Kidney epithelial cell (primary cell): ENCODE measurements at regions not wholly inside any gene's neighbourhood (a gene's known extent, or its start where the extent isn't known, plus 50 kb on each side); places are given as distances from the start of the nearest gene placed in this dataset.

ENCODE experiments used
- DNase-seq: peaks from one replicate; pipeline ENCODE4 v3.0.0-alpha.2; 2010; ENCODE audit warnings: low read depth
- H3K27me3 ChIP-seq: 2 replicates; pipeline ENCODE4 v1.6.0; 2011; ENCODE audit warnings: low read length; ENCODE audit not compliant: control insufficient read depth, insufficient read depth
- H3K36me3 ChIP-seq: 2 replicates; pipeline ENCODE4 v1.5.1; 2011; ENCODE audit warnings: low read length; ENCODE audit not compliant: control insufficient read depth, insufficient read depth
- H3K4me3 ChIP-seq: 2 replicates; pipeline ENCODE4 v1.5.1; 2011; ENCODE audit warnings: low read depth, mild to moderate bottlenecking, control low read depth, low read length
- TF ChIP-seq, protein P1 (sequence below): IDR thresholded peaks from 2 replicates; pipeline ENCODE4 v1.5.1; 2011; ENCODE audit warnings: mild to moderate bottlenecking, moderate library complexity, low read length, control low read depth, inconsistent platforms; ENCODE audit not compliant: insufficient read depth, poor library complexity, severe bottlenecking

DNA sequence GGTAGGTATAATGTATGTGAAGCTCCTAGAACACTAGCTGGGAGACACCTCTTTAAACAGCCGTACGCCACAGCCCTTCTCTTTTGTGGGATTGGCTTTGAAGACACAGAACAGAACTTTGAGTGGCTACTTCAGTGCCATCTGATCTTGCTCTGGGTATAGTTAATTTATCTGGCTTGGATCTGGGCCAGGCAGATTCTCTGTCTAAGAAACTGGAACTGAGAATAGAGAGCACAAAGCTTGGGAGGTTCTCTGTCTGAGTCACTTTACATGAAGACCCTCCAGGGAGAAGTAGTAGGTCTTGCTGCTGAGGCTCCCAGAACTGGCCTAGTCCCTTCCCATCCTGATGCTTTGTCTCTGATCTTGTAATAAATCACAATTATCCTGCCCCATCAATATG, 721.0 kb upstream of the KIF2B start:
- Histone ChIP-seq H3K27me3 (no peaks in the 10 kb centered on the region), H3K36me3 (no peaks in the 10 kb centered on the region), H3K4me3 (no peak overlapping the region)
- no peak for DNase-seq
- TF ChIP-seq, protein P1, sequence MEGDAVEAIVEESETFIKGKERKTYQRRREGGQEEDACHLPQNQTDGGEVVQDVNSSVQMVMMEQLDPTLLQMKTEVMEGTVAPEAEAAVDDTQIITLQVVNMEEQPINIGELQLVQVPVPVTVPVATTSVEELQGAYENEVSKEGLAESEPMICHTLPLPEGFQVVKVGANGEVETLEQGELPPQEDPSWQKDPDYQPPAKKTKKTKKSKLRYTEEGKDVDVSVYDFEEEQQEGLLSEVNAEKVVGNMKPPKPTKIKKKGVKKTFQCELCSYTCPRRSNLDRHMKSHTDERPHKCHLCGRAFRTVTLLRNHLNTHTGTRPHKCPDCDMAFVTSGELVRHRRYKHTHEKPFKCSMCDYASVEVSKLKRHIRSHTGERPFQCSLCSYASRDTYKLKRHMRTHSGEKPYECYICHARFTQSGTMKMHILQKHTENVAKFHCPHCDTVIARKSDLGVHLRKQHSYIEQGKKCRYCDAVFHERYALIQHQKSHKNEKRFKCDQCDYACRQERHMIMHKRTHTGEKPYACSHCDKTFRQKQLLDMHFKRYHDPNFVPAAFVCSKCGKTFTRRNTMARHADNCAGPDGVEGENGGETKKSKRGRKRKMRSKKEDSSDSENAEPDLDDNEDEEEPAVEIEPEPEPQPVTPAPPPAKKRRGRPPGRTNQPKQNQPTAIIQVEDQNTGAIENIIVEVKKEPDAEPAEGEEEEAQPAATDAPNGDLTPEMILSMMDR: no peak

DNA sequence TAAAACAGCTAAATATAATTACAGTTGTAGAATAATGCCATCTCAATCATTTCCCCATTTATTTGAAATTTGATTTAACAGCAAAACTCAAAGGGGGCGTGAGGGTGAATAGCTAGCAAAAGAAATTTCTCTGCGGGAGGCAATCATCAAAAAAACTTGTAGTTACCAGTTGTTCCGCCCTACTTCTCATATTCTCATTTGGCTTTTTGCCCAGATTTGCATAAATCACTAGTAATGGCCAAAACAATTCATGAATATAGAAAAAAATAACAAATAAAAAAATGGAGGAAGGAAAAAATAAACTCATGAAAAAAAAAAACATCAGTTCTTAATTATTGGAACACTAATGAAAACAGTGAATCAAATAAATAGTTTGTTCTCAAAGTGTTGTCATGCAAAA, 722.6 kb upstream of the KIF2B start:
- H3K4me3 ChIP-seq: no peak overlapping the region
- H3K36me3 ChIP-seq: no peaks in the 10 kb centered on the region
- no peaks in the 10 kb centered on the region for H3K27me3 ChIP-seq
- TF ChIP-seq, protein P1: no peak
- no peak for DNase-seq

DNA sequence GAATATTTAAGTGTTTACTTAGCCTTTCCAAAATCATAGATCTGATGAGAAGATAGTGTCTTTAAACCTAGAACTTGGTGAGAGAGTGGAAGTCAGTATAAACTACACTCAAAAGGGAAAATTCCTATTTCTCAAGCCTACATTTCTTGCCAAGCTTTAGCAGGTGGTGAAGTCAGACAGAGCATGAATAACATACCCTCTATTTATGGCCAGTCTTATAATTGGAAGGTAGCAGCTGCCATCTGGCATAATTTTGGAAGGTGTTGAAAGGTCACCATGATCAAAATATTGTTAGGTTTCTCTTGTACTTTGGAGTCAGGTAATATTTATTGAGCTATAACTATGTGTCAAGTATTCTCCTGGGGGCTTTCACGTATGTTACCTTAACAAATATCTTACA, 729.3 kb upstream of the KIF2B start:
- Histone ChIP-seq H3K4me3 (no peak overlapping the region), H3K27me3 (no peaks in the 10 kb centered on the region), H3K36me3 (no peaks in the 10 kb centered on the region)
- TF ChIP-seq, protein P1: no peak
- DNase-seq: no peak

DNA sequence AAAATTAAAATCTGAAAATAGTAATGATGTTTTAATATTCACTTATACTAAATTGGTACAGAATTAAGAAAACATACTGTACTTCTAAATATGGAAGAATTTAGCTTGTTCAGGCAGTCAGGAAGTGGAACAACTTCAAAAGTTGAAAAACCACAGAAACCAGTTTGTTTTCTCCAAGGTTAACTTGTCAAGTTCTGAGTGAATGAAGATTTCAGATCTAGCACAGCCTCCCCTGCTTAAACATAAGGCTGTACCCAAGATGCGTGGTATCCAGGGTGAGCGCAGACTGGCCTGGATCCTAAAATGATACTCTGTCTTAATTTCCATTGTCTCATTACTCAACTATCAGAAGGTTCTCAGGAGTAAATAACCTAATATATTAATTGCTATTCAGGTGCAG, 730.7 kb upstream of the KIF2B start:
- H3K27me3 ChIP-seq: no peaks in the 10 kb centered on the region
- DNase-seq: no peak
- no peaks in the 10 kb centered on the region for H3K36me3 ChIP-seq
- TF ChIP-seq, protein P1: no peak
- H3K4me3 ChIP-seq: no peak overlapping the region

DNA sequence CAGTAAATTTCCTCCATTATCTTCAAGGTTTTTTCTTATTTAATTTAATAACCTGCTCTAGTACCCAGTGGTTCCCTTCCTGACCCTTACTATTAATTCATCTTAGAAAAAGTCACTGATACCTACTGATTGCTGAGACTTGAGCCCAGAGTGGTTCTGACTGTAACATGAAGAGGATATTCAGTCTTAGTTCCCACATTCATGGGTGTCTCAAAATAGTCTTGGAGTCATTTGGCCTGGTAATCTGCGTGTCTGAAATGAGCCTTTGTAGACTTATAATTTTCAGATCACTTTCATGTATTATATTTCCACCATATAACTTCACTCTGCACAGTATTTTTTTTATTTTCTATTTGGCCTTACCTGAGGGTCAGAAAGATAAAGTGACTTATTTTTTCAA, 732.0 kb upstream of the KIF2B start:
- TF ChIP-seq, protein P1: no peak
- no peak overlapping the region for H3K4me3 ChIP-seq
- no peaks in the 10 kb centered on the region for H3K27me3 ChIP-seq
- H3K36me3 ChIP-seq: no peaks in the 10 kb centered on the region
- no peak for DNase-seq

DNA sequence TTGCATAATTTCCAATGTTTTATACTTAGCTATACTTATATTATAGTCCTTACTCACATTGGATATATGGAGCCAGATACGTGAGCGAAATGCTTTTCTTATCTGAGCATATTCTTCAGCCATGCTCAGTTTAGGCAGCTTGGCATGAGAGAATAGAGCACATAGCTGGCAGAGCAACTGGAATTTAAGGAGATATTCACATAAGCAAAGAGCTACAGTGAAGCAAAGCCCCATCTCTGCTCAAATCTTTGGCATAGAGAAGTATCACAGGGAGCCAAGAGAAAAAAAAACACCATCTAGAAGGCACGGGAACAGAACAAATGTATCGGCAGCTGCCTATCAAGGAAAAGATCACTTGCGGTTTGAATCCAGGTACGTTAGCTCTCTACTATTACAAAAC, 734.2 kb upstream of the KIF2B start:
- no peak overlapping the region for H3K4me3 ChIP-seq
- no peaks in the 10 kb centered on the region for H3K27me3 ChIP-seq
- no peak for DNase-seq
- TF ChIP-seq, protein P1: no peak
- H3K36me3 ChIP-seq: no peaks in the 10 kb centered on the region
